ENCODE measurements at regions not wholly inside any gene's neighbourhood (a gene's known extent, or its start where the extent isn't known, plus 50 kb on each side); places are given as distances from the start of the nearest gene placed in this dataset.

DNA sequence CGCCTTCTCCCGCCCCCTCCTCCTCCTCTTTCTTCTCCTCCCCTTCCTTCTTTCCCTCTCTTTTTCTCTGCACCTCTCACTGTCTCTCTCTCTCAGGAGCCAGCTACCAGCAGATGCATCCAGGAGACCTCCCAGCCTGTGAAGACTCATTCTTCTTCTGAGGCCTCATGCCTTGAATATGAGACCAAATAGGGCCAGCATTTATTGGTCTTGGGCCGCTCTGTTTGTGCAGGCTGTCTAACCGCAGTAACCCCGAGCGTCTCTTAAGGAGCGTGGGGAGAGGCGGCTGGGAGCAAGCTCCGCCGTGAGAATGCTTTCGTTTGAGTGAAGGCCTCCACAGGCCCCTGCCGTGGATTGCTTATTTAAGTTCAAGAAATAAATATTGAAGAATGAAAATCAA is 167.0 kb downstream of the NUFIP1 start:
- no peak overlapping the region for H2AFZ ChIP-seq (ENCODE audit: control insufficient read depth, low read length)
- dilution Hi-C loops (cut with MboI; ENCODE audit: extremely low pct_ligation_motif_present, low sequenced_read_pairs), result no loop called here

GRCh38 chr13:44819772-44820171 is 169.5 kb downstream of the NUFIP1 start:
- TF ChIP-seq EZH2 (IDR thresholded peaks at IDR 0.05; ENCODE audit: low read length), result no peak
- TF ChIP-seq CTCF (optimal IDR thresholded peaks at IDR 0.05 in 1 of 3, IDR thresholded peaks at IDR 0.05 in 1 of 3, conservative IDR thresholded peaks at IDR 0.05 in 1 of 3; ENCODE audit: extremely low read depth in 1 of 3, insufficient read depth in 2 of 3, low read length in 3 of 3), result no peak
- no peaks in the 10 kb centered on the region for H4K20me1 ChIP-seq (ENCODE audit: control insufficient read depth, extremely low read depth, insufficient read depth, low read length)
- DNase-seq (ENCODE audit: low read depth, low spot score), result no peak
- no peaks in the 10 kb centered on the region for H3K9me1 ChIP-seq (ENCODE audit: control insufficient read depth, extremely low read depth, insufficient read depth, low read length)
- H3K9ac ChIP-seq (ENCODE audit: control insufficient read depth, extremely low read depth, insufficient read depth, low read length), result no peak overlapping the region
- H3K27me3 ChIP-seq (ENCODE audit: control insufficient read depth, extremely low read depth, insufficient read depth, low read length), result no peaks in the 10 kb centered on the region
- no peak overlapping the region for H3K4me3 ChIP-seq (ENCODE audit: control insufficient read depth in 2 of 3, extremely low read depth in 1 of 3, insufficient read depth in 2 of 3, low read depth in 1 of 3, low read length in 3 of 3)
- dilution Hi-C loops (cut with MboI; ENCODE audit: extremely low pct_ligation_motif_present, low sequenced_read_pairs), result no loop called here
- no peaks in the 10 kb centered on the region for H3K9me3 ChIP-seq (ENCODE audit: control insufficient read depth, low read depth, low read length)
- no peak overlapping the region for H2AFZ ChIP-seq (ENCODE audit: control insufficient read depth, low read length)
- FAIRE-seq, result peak; percentile 61
- no peak overlapping the region for H3K4me2 ChIP-seq (ENCODE audit: control insufficient read depth, extremely low read depth, insufficient read depth, low read depth, low read length)
- no peak overlapping the region for H3K27ac ChIP-seq (ENCODE audit: control insufficient read depth, insufficient read depth, low read length)
- H3K4me1 ChIP-seq (ENCODE audit: control insufficient read depth, extremely low read depth, insufficient read depth, low read length), result peaks cover 44% of the 10 kb centered on the region
- no peaks in the 10 kb centered on the region for H3K36me3 ChIP-seq (ENCODE audit: control insufficient read depth in 2 of 2, extremely low read depth in 1 of 2, insufficient read depth in 2 of 2, low read length in 2 of 2)
- no peaks in the 10 kb centered on the region for H3K79me2 ChIP-seq (ENCODE audit: control insufficient read depth, insufficient read depth, low read length)

More for the DNA sequence above, 167.0 kb downstream of the NUFIP1 start:
- no peak overlapping the region for H3K27ac ChIP-seq (ENCODE audit: control insufficient read depth, insufficient read depth, low read length)
- FAIRE-seq (no peak), DNase-seq (ENCODE audit: low read depth, low spot score) (no peak)
- peaks cover 19% of the 10 kb centered on the region for H3K4me1 ChIP-seq (ENCODE audit: control insufficient read depth, extremely low read depth, insufficient read depth, low read length)
- H3K9me1 ChIP-seq (ENCODE audit: control insufficient read depth, extremely low read depth, insufficient read depth, low read length), result no peaks in the 10 kb centered on the region
- no peak overlapping the region for H3K4me2 ChIP-seq (ENCODE audit: control insufficient read depth, extremely low read depth, insufficient read depth, low read depth, low read length)
- no peaks in the 10 kb centered on the region for H3K9me3 ChIP-seq (ENCODE audit: control insufficient read depth, low read depth, low read length)
- H4K20me1 ChIP-seq (ENCODE audit: control insufficient read depth, extremely low read depth, insufficient read depth, low read length), result no peaks in the 10 kb centered on the region
- TF ChIP-seq EZH2 (IDR thresholded peaks at IDR 0.05; ENCODE audit: low read length), result no peak
- H3K36me3 ChIP-seq (ENCODE audit: control insufficient read depth in 2 of 2, extremely low read depth in 1 of 2, insufficient read depth in 2 of 2, low read length in 2 of 2), result no peaks in the 10 kb centered on the region
- no peak overlapping the region for H3K4me3 ChIP-seq (ENCODE audit: control insufficient read depth in 2 of 3, extremely low read depth in 1 of 3, insufficient read depth in 2 of 3, low read depth in 1 of 3, low read length in 3 of 3)
- H3K27me3 ChIP-seq (ENCODE audit: control insufficient read depth, extremely low read depth, insufficient read depth, low read length), result no peaks in the 10 kb centered on the region
- H3K9ac ChIP-seq (ENCODE audit: control insufficient read depth, extremely low read depth, insufficient read depth, low read length), result no peak overlapping the region
- H3K79me2 ChIP-seq (ENCODE audit: control insufficient read depth, insufficient read depth, low read length), result no peaks in the 10 kb centered on the region

- FAIRE-seq (peak; percentile 82), DNase-seq (ENCODE audit: low read depth, low spot score) (peak; percentile 58)
- no peaks in the 10 kb centered on the region for H4K20me1 ChIP-seq (ENCODE audit: control insufficient read depth, extremely low read depth, insufficient read depth, low read length)
- no peak overlapping the region for H2AFZ ChIP-seq (ENCODE audit: control insufficient read depth, low read length)
- no peaks in the 10 kb centered on the region for H3K36me3 ChIP-seq (ENCODE audit: control insufficient read depth in 2 of 2, extremely low read depth in 1 of 2, insufficient read depth in 2 of 2, low read length in 2 of 2)
- H3K9ac ChIP-seq (ENCODE audit: control insufficient read depth, extremely low read depth, insufficient read depth, low read length), result no peak overlapping the region
- H3K27ac ChIP-seq (ENCODE audit: control insufficient read depth, insufficient read depth, low read length), result no peak overlapping the region
- no peaks in the 10 kb centered on the region for H3K9me1 ChIP-seq (ENCODE audit: control insufficient read depth, extremely low read depth, insufficient read depth, low read length)
- no peaks in the 10 kb centered on the region for H3K9me3 ChIP-seq (ENCODE audit: control insufficient read depth, low read depth, low read length)
- no peaks in the 10 kb centered on the region for H3K27me3 ChIP-seq (ENCODE audit: control insufficient read depth, extremely low read depth, insufficient read depth, low read length)
- H3K4me3 ChIP-seq (ENCODE audit: control insufficient read depth in 2 of 3, extremely low read depth in 1 of 3, insufficient read depth in 2 of 3, low read depth in 1 of 3, low read length in 3 of 3), result no peak overlapping the region
- peaks cover 46% of the 10 kb centered on the region for H3K4me1 ChIP-seq (ENCODE audit: control insufficient read depth, extremely low read depth, insufficient read depth, low read length)
- dilution Hi-C loops (cut with MboI; ENCODE audit: extremely low pct_ligation_motif_present, low sequenced_read_pairs), result no loop called here
- H3K79me2 ChIP-seq (ENCODE audit: control insufficient read depth, insufficient read depth, low read length), result no peaks in the 10 kb centered on the region
- no peak overlapping the region for H3K4me2 ChIP-seq (ENCODE audit: control insufficient read depth, extremely low read depth, insufficient read depth, low read depth, low read length)
- TF ChIP-seq EZH2 (IDR thresholded peaks at IDR 0.05; ENCODE audit: low read length) (no peak), CTCF (optimal IDR thresholded peaks at IDR 0.05 in 1 of 3, IDR thresholded peaks at IDR 0.05 in 1 of 3, conservative IDR thresholded peaks at IDR 0.05 in 1 of 3; ENCODE audit: extremely low read depth in 1 of 3, insufficient read depth in 2 of 3, low read length in 3 of 3) (no peak)
These were observed 170.0 kb downstream of the NUFIP1 start for GRCh38 chr13:44819245-44819644.

Measured in keratinocyte (primary cell).